DLD1 (cell line): ENCODE measurements at regions not wholly inside any gene's neighbourhood (a gene's known extent, or its start where the extent isn't known, plus 50 kb on each side); places are given as distances from the start of the nearest gene placed in this dataset.

Source experiments
- in situ Hi-C: cut with HindIII; loops from 2 replicates; pipeline ENCODE4 v1.10.0; 2017; ENCODE audit warnings: low sequenced_read_pairs

GRCh38 chr4:54793856-54794422, 136.2 kb downstream of the KIT start:
- in situ Hi-C loops, result no loop called here
